ENCODE measurements at regions not wholly inside any gene's neighbourhood (a gene's known extent, or its start where the extent isn't known, plus 50 kb on each side); places are given as distances from the start of the nearest gene placed in this dataset.
"Not testable (repeated sequence)": the region's sequence is repeated elsewhere in the genome, so short reads cannot be mapped to it uniquely, and the experiment has no call there.

- TF ChIP-seq CTCF (IDR thresholded peaks at IDR 0.05), result no peak
- TF ChIP-seq POLR2A (IDR thresholded peaks at IDR 0.05), result no peak
- no peaks in the 10 kb centered on the region for H3K27me3 ChIP-seq
- H3K4me3 ChIP-seq, result no peak overlapping the region
- H3K4me1 ChIP-seq, result no peaks in the 10 kb centered on the region
- DNase-seq, result no peak
- H3K36me3 ChIP-seq, result no peaks in the 10 kb centered on the region
- no peaks in the 10 kb centered on the region for H3K9me3 ChIP-seq
- no peak overlapping the region for H3K27ac ChIP-seq
These were observed 167.6 kb downstream of the EPM2A start for GRCh38 chr6:145567684-145568252.

GRCh38 chr6:145569140-145569539 lies 166.2 kb downstream of the EPM2A start:
- DNase-seq, result no peak
- Histone ChIP-seq H3K27ac (no peak overlapping the region), H3K4me1 (no peaks in the 10 kb centered on the region), H3K36me3 (no peaks in the 10 kb centered on the region), H3K9me3 (no peaks in the 10 kb centered on the region), H3K4me3 (no peak overlapping the region), H3K27me3 (no peaks in the 10 kb centered on the region)
- TF ChIP-seq POLR2A (IDR thresholded peaks at IDR 0.05), result no peak
- TF ChIP-seq CTCF (IDR thresholded peaks at IDR 0.05), result no peak

- not testable (repeated sequence) for H3K36me3 ChIP-seq, H3K27ac ChIP-seq, H3K4me1 ChIP-seq, H3K27me3 ChIP-seq, H3K4me3 ChIP-seq, H3K9me3 ChIP-seq, DNase-seq
These were observed 165.0 kb downstream of the EPM2A start for GRCh38 chr6:145570336-145570735.

- H3K27ac ChIP-seq, DNase-seq, H3K27me3 ChIP-seq, H3K4me1 ChIP-seq, H3K4me3 ChIP-seq, H3K36me3 ChIP-seq, H3K9me3 ChIP-seq: not testable (repeated sequence)
These were observed 161.1 kb downstream of the EPM2A start for GRCh38 chr6:145574269-145574668.

Small RNA genes lying in the stretch of these regions (small RNA-seq; reads per million reads assigned to genes)
- gene RNU1-33P, result 0 to 0.06 reads per million in 2 donors

Measured in Peyer's patch (tissue), 4 donors.